Umbilical cord (tissue), 1 donor: ENCODE measurements at regions not wholly inside any gene's neighbourhood (a gene's known extent, or its start where the extent isn't known, plus 50 kb on each side); places are given as distances from the start of the nearest gene placed in this dataset.

ENCODE experiments used
- DNase-seq: peaks from one replicate; pipeline ENCODE4 v3.0.0-alpha.2; 2015; ENCODE audit warnings: low spot score

GRCh38 chr20:40232756-40233155 is 456.3 kb downstream of the MAFB start:
- no peak for DNase-seq

DNA sequence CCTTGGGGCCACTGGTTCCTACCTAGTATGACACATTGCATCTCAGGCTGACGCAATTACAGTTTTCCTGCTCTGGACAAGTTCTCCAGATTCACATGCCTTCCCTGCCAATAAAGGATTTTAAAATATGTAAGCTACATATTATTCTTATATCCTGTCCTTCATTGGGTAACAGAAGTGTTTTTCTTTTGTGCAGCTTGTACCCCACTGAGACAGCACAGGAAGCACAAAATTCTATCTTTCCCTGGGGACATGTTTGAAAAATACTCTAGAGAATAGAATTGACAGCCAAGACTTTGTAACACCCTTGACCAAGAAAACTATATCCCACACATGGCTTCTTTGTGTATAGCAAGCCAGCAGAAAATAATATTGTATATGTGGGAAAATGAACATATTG is 456.8 kb downstream of the MAFB start:
- no peak for DNase-seq

GRCh38 chr20:40230486-40230885 is 458.6 kb downstream of the MAFB start:
- DNase-seq, result no peak

DNA sequence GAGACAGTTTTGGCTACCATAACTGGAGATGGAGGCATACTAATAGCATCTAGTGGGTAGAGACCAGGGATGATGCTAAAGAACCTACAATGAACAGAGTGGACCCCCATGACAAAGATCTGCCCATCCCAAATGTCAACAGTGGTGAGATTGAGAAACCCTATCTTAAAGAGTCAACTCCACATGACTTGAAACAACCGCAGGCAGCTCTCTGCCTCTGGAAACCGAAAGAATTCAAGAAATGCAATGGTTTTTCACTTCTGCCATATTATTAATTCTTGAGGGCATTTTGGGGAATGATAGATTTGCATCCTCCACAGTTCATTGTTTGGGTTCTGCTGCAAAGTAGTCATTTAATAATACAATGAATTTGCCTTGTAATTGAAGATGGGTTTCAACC is 463.4 kb downstream of the MAFB start:
- no peak for DNase-seq

DNA sequence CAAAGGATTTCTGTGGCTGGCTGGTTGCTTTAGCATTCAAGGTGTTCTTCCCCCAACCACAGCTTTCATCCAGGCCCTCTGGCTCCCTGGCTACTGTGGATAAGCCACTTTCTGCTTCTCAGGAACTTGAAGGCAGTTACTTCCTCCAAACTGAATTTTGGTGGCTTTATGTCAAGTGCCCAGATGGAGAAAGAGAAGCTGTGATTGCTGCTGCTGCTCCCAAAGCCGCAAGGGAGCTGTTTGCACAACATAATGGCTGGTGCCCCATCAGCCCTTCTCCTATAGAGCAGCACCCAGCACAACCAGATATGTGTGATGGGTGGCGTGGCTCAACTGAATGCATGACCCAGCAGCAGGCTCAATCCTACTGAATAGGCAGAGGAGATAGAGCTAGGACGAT is 465.2 kb downstream of the MAFB start:
- peak; percentile 9 for DNase-seq

DNA sequence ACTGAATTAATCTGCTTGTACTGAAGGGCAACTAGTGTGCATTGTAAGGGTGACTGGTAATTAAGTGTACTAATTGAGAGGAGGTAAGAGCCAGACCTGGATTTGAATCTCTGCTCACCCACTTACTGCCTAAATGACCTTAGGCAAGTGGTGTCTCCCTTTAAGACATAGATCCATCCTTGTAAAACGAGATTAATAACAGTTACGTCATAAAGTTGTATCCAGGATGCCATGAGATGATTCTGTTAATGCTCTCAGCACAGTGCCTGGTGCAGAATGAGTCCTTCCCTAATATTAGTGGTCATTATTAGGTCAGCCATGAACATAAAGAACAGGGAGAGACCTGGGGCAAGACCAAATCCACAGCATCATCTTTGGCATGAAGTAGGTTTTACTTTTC is 470.1 kb downstream of the MAFB start:
- no peak for DNase-seq

DNA sequence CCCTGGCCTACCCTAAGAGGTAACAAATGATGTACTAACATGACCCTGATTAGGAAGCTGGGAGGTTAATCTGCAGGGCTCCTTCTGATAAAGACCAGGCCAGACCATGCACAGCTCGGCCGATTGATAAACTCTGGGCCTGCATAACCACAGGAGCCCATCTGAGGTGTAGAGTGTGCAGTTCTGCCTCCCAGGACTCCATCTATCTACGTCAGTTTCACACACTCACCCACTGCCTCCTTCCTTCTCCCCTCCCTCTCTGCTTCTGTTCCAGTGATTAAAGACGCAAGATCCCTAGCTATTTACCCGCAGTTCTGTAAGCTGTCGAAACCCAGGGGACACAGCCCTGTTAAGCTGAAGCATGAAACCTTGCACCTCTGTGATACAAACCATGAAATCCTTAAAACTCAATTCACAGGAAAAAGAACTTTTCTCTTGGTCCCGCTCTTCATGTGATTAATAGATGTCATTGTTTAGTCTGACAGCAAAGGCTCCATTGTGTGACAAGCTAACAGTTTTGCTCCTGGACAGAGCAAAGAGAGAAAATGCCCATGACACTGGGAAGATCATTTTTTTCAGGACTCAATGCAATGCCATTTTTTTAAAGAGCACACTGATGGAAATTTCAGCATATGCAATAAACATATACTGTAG is 470.6 kb downstream of the MAFB start:
- DNase-seq, result no peak

DNA sequence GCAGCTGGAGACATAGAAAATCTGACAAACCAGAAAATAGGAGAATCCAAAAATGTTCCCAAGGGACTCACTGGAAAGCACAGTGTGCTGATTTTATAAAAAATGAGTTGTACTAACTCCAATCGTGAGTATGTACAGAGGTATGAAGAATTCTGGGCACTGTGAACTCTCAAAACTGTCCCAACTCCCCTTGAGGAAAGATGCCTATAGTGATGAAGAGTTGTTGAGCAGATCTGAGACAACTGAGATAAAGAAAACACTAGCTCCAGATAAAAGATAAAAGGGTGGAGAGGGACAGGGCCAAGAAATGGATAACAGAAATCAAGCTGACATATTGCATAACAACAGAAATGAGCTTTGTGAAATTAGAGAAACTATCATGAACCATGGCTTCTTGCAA is 481.4 kb downstream of the MAFB start:
- no peak for DNase-seq

- DNase-seq, result no peak
These were observed 483.1 kb downstream of the MAFB start for GRCh38 chr20:40205971-40206370.

- DNase-seq, result no peak
These were observed 486.0 kb downstream of the MAFB start for GRCh38 chr20:40203032-40203431.

GRCh38 chr20:40197691-40198090 is 491.3 kb downstream of the MAFB start:
- peak; percentile 41 for DNase-seq

GRCh38 chr20:40196846-40197436 is 492.1 kb downstream of the MAFB start:
- no peak for DNase-seq

- no peak for DNase-seq
These were observed 493.3 kb downstream of the MAFB start for GRCh38 chr20:40195742-40196141.

- no peak for DNase-seq
These were observed 496.5 kb downstream of the MAFB start for GRCh38 chr20:40192529-40192928.

DNA sequence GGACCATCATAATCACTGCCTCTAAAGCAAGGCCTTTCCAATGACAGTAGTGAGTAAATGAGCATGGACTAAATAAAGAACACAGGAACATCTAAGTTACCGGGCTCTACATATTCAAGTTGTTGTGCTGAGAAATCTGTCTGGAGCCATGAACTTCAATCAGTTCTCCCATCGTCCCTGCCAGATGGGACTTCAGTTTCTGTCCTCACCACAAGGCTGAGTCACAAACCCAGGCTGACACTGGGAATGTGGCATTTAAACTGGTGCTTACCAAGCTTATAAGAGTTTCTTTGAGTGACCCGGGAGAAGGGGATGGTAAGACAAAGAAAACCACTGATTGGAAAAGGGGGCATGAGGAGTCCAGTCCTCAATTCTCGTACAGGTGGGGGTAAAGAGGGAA is 497.0 kb downstream of the MAFB start:
- DNase-seq, result no peak

- no peak for DNase-seq
These were observed 497.5 kb downstream of the MAFB start for GRCh38 chr20:40191573-40191972.

GRCh38 chr20:40189621-40190020 is 499.4 kb downstream of the MAFB start:
- no peak for DNase-seq

DNA sequence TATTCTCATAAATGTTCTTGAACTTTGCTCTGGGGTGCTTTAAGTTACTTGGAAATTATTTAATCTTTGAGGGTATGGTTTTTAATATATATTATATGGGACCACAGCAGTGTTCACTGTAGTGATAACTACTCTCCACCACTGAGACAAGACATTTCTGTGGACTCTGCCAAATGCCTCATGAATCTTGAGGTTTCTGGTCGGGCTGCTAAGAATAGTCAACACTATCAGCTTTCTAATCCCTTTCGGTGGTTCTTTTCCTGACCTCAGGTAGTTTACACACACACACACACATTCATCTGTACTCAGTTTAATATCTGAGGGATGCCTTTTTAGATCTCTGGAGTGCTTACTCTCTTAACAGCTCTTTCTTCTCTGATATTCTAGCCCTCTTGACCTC is 500.7 kb downstream of the MAFB start:
- no peak for DNase-seq

DNA sequence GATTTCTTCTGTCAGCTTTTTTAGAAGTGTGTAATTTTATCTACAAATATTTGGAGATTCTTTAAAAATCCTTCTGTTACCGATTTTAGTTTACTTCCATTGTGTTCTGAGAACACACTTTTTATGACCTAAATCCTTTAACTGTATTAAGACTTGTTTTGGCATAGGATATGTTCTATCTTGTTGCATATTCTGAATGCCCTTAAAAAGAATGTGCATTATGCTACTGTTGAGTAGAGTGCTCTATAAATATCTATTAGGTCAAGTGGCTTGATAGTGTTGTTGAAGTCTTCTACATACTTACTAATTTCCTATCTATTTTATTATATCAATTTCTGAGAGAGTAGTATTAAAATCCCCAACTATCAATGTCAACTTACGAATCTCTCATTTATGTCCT is 502.2 kb downstream of the MAFB start:
- DNase-seq, result no peak

- DNase-seq, result no peak
These were observed 507.4 kb downstream of the MAFB start for GRCh38 chr20:40181676-40182075.

DNA sequence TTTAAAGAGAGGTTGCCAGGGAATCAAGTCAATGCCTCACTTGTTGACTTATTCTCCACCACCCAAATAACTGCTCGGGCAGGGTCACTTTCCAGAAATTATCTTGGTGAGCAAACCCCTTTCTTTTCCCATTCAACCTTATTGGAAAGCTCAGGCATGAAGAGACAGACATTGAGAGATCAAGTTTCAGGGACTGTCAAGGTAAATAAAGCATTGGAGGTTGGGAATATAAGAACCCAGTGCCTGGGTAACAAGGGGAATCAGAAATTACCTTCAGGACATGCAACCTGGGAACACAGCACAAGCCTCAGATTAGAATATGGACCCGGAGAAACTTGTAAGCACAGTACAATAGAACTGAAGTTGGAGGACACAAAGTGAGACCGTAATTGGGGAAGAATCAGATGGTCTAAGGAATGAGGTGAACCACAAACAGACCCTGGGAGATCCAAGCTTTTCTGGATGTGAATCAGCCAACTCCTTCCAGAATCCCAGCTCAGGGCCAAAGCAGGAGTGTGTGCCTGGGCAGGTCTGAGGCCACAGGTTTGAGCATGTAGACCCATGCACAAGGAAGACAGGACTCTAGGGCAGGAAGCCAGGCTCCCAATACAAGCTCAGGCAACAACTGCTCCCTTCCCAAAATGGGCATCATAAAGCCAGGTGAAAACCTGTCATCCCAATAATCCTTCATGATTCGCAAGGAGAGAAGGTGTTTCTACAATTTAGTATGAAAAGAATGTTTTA is 512.8 kb downstream of the MAFB start:
- DNase-seq, result no peak

GRCh38 chr20:40175296-40175695 is 513.7 kb downstream of the MAFB start:
- DNase-seq, result no peak

DNA sequence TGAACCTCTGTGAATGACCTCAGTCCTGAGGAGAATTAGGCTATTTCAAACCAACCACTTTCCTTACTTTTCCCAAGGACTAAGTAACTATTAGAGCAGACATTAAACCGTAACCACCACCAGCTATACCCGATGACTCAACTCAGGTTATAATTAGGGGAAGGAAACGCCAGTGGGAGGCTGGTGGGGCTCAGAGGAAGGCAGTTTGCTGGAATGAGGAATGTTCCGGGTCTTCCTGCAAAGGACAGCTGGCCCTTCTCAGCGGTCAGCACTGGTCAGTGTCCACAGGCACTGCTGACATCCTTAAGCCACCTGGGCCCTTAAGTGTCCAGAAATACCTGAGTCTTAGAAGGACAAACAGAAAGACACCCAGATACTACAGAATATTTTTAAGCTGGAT is 515.2 kb downstream of the MAFB start:
- no peak for DNase-seq
